Limb (tissue), 2 donors: ENCODE measurements at regions not wholly inside any gene's neighbourhood (a gene's known extent, or its start where the extent isn't known, plus 50 kb on each side); places are given as distances from the start of the nearest gene placed in this dataset.
"Not testable (repeated sequence)": the region's sequence is repeated elsewhere in the genome, so short reads cannot be mapped to it uniquely, and the experiment has no call there.

Source experiments
- DNase-seq, 2 donors: peaks; one replicate each; pipeline ENCODE4 v3.0.0-alpha.2; 2016; ENCODE audit errors: extremely low spot score in 2 of 2

GRCh38 chr4:189802884-189803283, 137.8 kb upstream of the FRG1 start:
- no peak for DNase-seq

- peak; percentile 34 to 48 for DNase-seq
Observed at GRCh38 chr4:189804894-189805293, 135.8 kb upstream of the FRG1 start.

GRCh38 chr4:189806506-189806905, 134.2 kb upstream of the FRG1 start:
- no peak for DNase-seq

- DNase-seq = no peak
Observed at GRCh38 chr4:189807031-189807430, 133.6 kb upstream of the FRG1 start.

- DNase-seq = no peak
Observed at GRCh38 chr4:189809241-189809735, 131.4 kb upstream of the FRG1 start.

- no peak for DNase-seq
Observed at GRCh38 chr4:189809839-189810238, 130.8 kb upstream of the FRG1 start.

GRCh38 chr4:189810318-189811181, 130.1 kb upstream of the FRG1 start:
- not testable (repeated sequence) for DNase-seq

GRCh38 chr4:189815404-189816192, 125.1 kb upstream of the FRG1 start:
- no peak for DNase-seq

GRCh38 chr4:189822326-189822725, 118.3 kb upstream of the FRG1 start:
- DNase-seq = no peak

- no peak for DNase-seq
Observed at GRCh38 chr4:189823591-189823990, 117.1 kb upstream of the FRG1 start.

- DNase-seq = no peak
Observed at GRCh38 chr4:189825466-189825865, 115.2 kb upstream of the FRG1 start.

GRCh38 chr4:189826657-189827056, 114.0 kb upstream of the FRG1 start:
- no peak for DNase-seq

GRCh38 chr4:189828081-189828697, 112.5 kb upstream of the FRG1 start:
- no peak for DNase-seq

GRCh38 chr4:189832528-189832927, 108.1 kb upstream of the FRG1 start:
- DNase-seq = no peak

GRCh38 chr4:189834616-189835015, 106.1 kb upstream of the FRG1 start:
- no peak for DNase-seq

- no peak for DNase-seq
Observed at GRCh38 chr4:189835505-189835904, 105.2 kb upstream of the FRG1 start.

GRCh38 chr4:189837471-189837870, 103.2 kb upstream of the FRG1 start:
- DNase-seq = no peak

- DNase-seq = no peak
Observed at GRCh38 chr4:189838821-189839497, 101.7 kb upstream of the FRG1 start.

GRCh38 chr4:189840356-189840755, 100.3 kb upstream of the FRG1 start:
- no peak for DNase-seq

- no peak for DNase-seq
Observed at GRCh38 chr4:189843413-189844009, 97.2 kb upstream of the FRG1 start.
